PC-9 (cell line): ENCODE measurements at regions not wholly inside any gene's neighbourhood (a gene's known extent, or its start where the extent isn't known, plus 50 kb on each side); places are given as distances from the start of the nearest gene placed in this dataset.

Experiments used
- BruUV-seq: library from RNA; stranded (reverse); fragments of 400-500 nt; replicated peaks from 2 replicates; lab custom pipeline; 2021; lab: Mats Ljungman, UMichigan
- CTCF ChIA-PET: fragments of 300-600 bp; sonication (Branson Sonifier 250); formaldehyde crosslinking; loops from one replicate; lab custom pipeline; 2022; ENCODE audit warnings: antibody characterized with exemption; lab: Charles Lee
- POLR2A ChIA-PET: fragments of 300-600 bp; sonication (Branson Sonifier 250); formaldehyde crosslinking; loops from one replicate; lab custom pipeline; 2022; ENCODE audit warnings: antibody characterized with exemption; ENCODE audit not compliant: unreplicated experiment; lab: Charles Lee
- DNase-seq, 2 experiments: peaks; one replicate each; pipeline versions ENCODE4 v3.0.0 to v3.0.0-alpha.2; 2015 to 2022; ENCODE audit warnings: mixed read lengths in 1 of 2
- H2AFZ ChIP-seq: fragments of 200-600 bp; sonication (generic); 2 replicates; pipeline ENCODE4 v1.8.1; 2017; ENCODE audit warnings: antibody characterized with exemption
- H3F3A ChIP-seq: fragments of 200-600 bp; sonication (generic); 2 replicates; pipeline ENCODE4 v1.8.1; 2017; ENCODE audit warnings: antibody characterized with exemption, mild to moderate bottlenecking, low read depth; ENCODE audit not compliant: insufficient read depth
- H3K27ac ChIP-seq: fragments of 200-600 bp; sonication (generic); 2 replicates; pipeline ENCODE4 v1.6.1; 2016; ENCODE audit warnings: mixed run types
- H3K27me3 ChIP-seq: fragments of 200-600 bp; sonication (generic); 2 replicates; pipeline ENCODE4 v1.6.1; 2016; ENCODE audit warnings: low read depth, mixed run types; ENCODE audit not compliant: insufficient read depth
- H3K36me3 ChIP-seq: fragments of 200-600 bp; sonication (generic); 2 replicates; pipeline ENCODE4 v1.6.1; 2016; ENCODE audit warnings: low read depth, mixed run types
- H3K4me1 ChIP-seq: fragments of 200-600 bp; sonication (generic); replicated peaks from 2 replicates; pipeline ENCODE4 v1.6.1; 2016; ENCODE audit warnings: mixed run types; ENCODE audit not compliant: insufficient read depth
- H3K4me2 ChIP-seq: fragments of 200-600 bp; sonication (generic); 2 replicates; pipeline ENCODE4 v1.6.1; 2017; ENCODE audit warnings: mixed run types
- H3K4me3 ChIP-seq: fragments of 200-600 bp; sonication (generic); 2 replicates; pipeline ENCODE4 v1.6.1; 2016; ENCODE audit warnings: mixed run types
- H3K79me2 ChIP-seq: fragments of 200-600 bp; sonication (generic); 2 replicates; pipeline ENCODE4 v1.6.1; 2017; ENCODE audit warnings: low read depth, mixed run types
- H3K9me2 ChIP-seq: fragments of 200-600 bp; sonication (generic); 2 replicates; pipeline ENCODE4 v1.8.1; 2017; ENCODE audit warnings: mild to moderate bottlenecking; ENCODE audit not compliant: insufficient read depth
- H3K9me3 ChIP-seq: fragments of 200-600 bp; sonication (generic); 2 replicates; pipeline ENCODE4 v1.8.1; 2016; ENCODE audit warnings: low read depth; ENCODE audit not compliant: insufficient read depth
- H4K20me1 ChIP-seq: fragments of 200-600 bp; sonication (generic); 2 replicates; pipeline ENCODE4 v1.8.1; 2017; ENCODE audit not compliant: insufficient read depth
- EZH2 ChIP-seq: fragments of 200-600 bp; sonication (generic); IDR thresholded peaks from 2 replicates; pipeline ENCODE4 v1.8.0; 2017; ENCODE audit warnings: antibody characterized with exemption, low read depth
- intact Hi-C: fragments of 100-400 bp; cut with micrococcal nuclease; formaldehyde crosslinking; loops from one replicate; pipeline ENCODE4 v1.10.0; 2022; ENCODE audit not compliant: unreplicated experiment
- TF ChIP-seq, protein P1 (sequence below): fragments of 200-600 bp; sonication (generic); conservative IDR thresholded peaks from 2 replicates; pipeline ENCODE4 v1.6.1; 2017; ENCODE audit warnings: mixed run types, antibody characterized with exemption, mild to moderate bottlenecking, moderate library complexity

DNA sequence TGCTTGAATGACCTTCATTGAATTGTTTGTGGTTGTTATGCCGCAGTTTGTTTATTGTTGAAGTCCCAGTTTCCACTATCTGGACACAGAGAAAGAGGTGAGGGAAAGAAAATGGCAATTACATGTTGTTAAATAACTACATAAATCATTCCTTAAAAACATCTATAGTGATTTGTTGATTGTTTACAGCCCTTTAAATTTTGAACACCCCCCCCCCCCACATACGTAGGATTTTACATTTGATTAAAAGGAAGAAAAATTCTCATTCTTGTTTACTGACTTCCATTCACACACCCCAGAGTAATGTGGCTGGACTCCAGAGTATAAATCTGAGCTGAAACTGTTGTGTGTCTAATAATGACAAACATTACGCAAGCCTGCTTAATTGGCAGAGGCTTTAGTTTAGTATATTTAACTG lies 87.1 kb upstream of the FAM174A start:
- ChIA-PET CTCF (interaction anchor here (0.7 kb wide), 1 partner anchor 60 kb away, joined by 4 read pairs; no protein-coding TSS in a partner anchor), POLR2A (no interaction called here)
- no peaks in the 10 kb centered on the region for H3K27me3 ChIP-seq
- H4K20me1 ChIP-seq = no peaks in the 10 kb centered on the region
- H2AFZ ChIP-seq = no peak overlapping the region
- intact Hi-C loops = no loop called here
- no peaks in the 10 kb centered on the region; the same call in 1 of the 2 replicates for H3K9me2 ChIP-seq
- TF ChIP-seq EZH2 = no peak
- TF ChIP-seq, protein P1, sequence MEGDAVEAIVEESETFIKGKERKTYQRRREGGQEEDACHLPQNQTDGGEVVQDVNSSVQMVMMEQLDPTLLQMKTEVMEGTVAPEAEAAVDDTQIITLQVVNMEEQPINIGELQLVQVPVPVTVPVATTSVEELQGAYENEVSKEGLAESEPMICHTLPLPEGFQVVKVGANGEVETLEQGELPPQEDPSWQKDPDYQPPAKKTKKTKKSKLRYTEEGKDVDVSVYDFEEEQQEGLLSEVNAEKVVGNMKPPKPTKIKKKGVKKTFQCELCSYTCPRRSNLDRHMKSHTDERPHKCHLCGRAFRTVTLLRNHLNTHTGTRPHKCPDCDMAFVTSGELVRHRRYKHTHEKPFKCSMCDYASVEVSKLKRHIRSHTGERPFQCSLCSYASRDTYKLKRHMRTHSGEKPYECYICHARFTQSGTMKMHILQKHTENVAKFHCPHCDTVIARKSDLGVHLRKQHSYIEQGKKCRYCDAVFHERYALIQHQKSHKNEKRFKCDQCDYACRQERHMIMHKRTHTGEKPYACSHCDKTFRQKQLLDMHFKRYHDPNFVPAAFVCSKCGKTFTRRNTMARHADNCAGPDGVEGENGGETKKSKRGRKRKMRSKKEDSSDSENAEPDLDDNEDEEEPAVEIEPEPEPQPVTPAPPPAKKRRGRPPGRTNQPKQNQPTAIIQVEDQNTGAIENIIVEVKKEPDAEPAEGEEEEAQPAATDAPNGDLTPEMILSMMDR = no peak
- BruUV-seq = no TSS peak
- H3K27ac ChIP-seq = no peak overlapping the region
- H3K4me1 ChIP-seq = no peaks in the 10 kb centered on the region
- no peak for DNase-seq
- H3K79me2 ChIP-seq = no peaks in the 10 kb centered on the region
- H3K4me2 ChIP-seq = no peak overlapping the region
- H3K9me3 ChIP-seq = no peaks in the 10 kb centered on the region
- no peaks in the 10 kb centered on the region for H3F3A ChIP-seq
- no peak overlapping the region for H3K4me3 ChIP-seq
- H3K36me3 ChIP-seq = no peaks in the 10 kb centered on the region

DNA sequence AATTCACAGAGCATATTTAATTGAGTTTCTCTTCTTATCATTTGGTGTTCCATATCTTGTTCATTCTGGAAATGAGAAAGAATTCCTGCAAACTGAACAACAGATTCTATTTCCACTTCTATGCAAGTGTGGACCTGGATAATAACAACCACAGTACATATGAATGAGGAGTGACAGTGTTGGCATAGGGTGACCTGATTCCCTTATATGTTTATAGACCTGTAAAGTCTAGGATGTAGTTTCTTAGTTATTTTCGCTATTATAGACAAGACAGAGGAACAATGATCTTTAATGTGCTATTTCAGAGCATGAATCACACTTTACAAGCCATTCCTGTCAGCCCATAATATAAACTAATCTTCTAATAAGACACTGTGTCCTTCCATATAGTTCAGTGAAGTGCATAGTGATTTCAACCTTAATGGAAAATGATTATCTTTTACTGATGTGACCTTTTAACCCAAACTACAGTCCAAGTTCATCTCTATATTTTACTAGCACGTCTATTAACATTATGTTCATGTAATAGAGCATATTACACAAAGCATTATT lies 88.2 kb upstream of the FAM174A start:
- no peak overlapping the region for H3K4me2 ChIP-seq
- no peaks in the 10 kb centered on the region for H4K20me1 ChIP-seq

DNA sequence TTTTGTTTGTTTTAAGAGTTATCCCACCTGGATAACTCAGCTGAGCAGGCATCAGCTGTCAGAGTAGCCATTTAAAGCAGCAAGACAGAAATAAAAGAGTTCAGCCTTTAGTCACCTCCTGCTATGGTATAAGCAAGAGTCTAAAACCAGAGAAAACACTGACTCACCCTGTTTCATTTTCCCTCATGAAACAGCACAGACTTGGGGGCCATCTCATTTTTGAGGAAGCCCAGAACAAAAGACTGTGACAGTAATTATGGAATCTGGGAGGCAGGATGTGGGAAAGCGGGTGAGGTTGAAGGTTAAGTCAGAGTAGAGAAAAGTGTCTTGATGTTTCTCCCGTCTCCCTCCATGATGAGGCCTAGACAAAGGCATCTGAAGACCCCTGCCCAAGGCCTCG lies 90.2 kb upstream of the FAM174A start:
- H4K20me1 ChIP-seq = no peaks in the 10 kb centered on the region
- H3K27me3 ChIP-seq = no peaks in the 10 kb centered on the region
- H3K36me3 ChIP-seq = no peaks in the 10 kb centered on the region
- intact Hi-C loops = no loop called here
- no peaks in the 10 kb centered on the region for H3F3A ChIP-seq
- POLR2A ChIA-PET = no interaction called here
- no TSS peak for BruUV-seq
- no peak overlapping the region for H3K27ac ChIP-seq
- TF ChIP-seq, protein P1 = no peak
- no peak overlapping the region for H2AFZ ChIP-seq
- DNase-seq = no peak
- no peak overlapping the region for H3K4me2 ChIP-seq
- H3K79me2 ChIP-seq = no peaks in the 10 kb centered on the region
- H3K4me1 ChIP-seq = no peaks in the 10 kb centered on the region
- H3K9me2 ChIP-seq = no peaks in the 10 kb centered on the region
- no peaks in the 10 kb centered on the region for H3K9me3 ChIP-seq
- H3K4me3 ChIP-seq = no peak overlapping the region
- CTCF ChIA-PET = no interaction called here

More for the DNA sequence above, 88.2 kb upstream of the FAM174A start:
- no TSS peak for BruUV-seq
- Histone ChIP-seq H3F3A (no peaks in the 10 kb centered on the region), H3K36me3 (no peaks in the 10 kb centered on the region), H2AFZ (no peak overlapping the region), H3K79me2 (no peaks in the 10 kb centered on the region), H3K9me2 (no peaks in the 10 kb centered on the region; the same call in 1 of the 2 replicates), H3K4me3 (no peak overlapping the region), H3K4me1 (no peaks in the 10 kb centered on the region), H3K9me3 (no peaks in the 10 kb centered on the region), H3K27me3 (no peaks in the 10 kb centered on the region), H3K27ac (no peak overlapping the region)
- CTCF ChIA-PET = no interaction called here
- intact Hi-C loops = no loop called here
- no peak for DNase-seq
- TF ChIP-seq, protein P1 = no peak
- no peak for TF ChIP-seq EZH2
- POLR2A ChIA-PET = no interaction called here
